Heart right ventricle (tissue), 16 donors: ENCODE measurements at regions not wholly inside any gene's neighbourhood (a gene's known extent, or its start where the extent isn't known, plus 50 kb on each side); places are given as distances from the start of the nearest gene placed in this dataset.

Source experiments
- ATAC-seq, 8 donors: fragments of 200-7000 bp; cut with Tn5 transposase; one replicate each; pipeline ENCODE4 v1.9.1; 2020; ENCODE audit warnings: mild to moderate bottlenecking in 8 of 8, moderate library complexity in 8 of 8, moderate number of reproducible peaks in 1 of 8
- DNase-seq, 2 donors: peaks; one replicate each; pipeline ENCODE4 v3.0.0-alpha.2; 2020
- H3K27ac ChIP-seq, 10 donors: fragments of 200-600 bp; sonication (generic) in 2 of 10; one replicate each; pipeline versions ENCODE4 v1.5.0 to v1.8.0; 2020 to 2022; ENCODE audit warnings: mild to moderate bottlenecking in 3 of 10
- H3K27me3 ChIP-seq, 7 donors: fragments of 200-600 bp; one replicate each; pipeline ENCODE4 v1.8.0; 2021 to 2022; ENCODE audit warnings: mild to moderate bottlenecking in 2 of 7
- H3K36me3 ChIP-seq, 9 donors: fragments of 200-600 bp; sonication (generic) in 1 of 9; one replicate each; pipeline versions ENCODE4 v1.5.0 to v1.8.0; 2020 to 2022; ENCODE audit warnings: mild to moderate bottlenecking in 2 of 9
- H3K4me1 ChIP-seq, 9 donors: fragments of 200-600 bp; sonication (generic) in 1 of 9; one replicate each; pipeline versions ENCODE4 v1.5.0 to v1.8.0; 2020 to 2022; ENCODE audit warnings: mild to moderate bottlenecking in 4 of 9
- H3K4me3 ChIP-seq, 10 donors: fragments of 200-600 bp; sonication (generic) in 2 of 10; one replicate each; pipeline versions ENCODE4 v1.5.0 to v1.8.0; 2020 to 2022; ENCODE audit warnings: mild to moderate bottlenecking in 7 of 10, moderate library complexity in 2 of 10
- H3K9me3 ChIP-seq, 11 donors: fragments of 200-600 bp in 10 of 11; sonication (generic) in 2 of 11; one replicate each; pipeline versions ENCODE4 v1.5.0 to v1.8.0; 2013 to 2022; ENCODE audit warnings: mild to moderate bottlenecking in 2 of 11, control low read depth in 1 of 11, moderate library complexity in 1 of 11
- CTCF ChIP-seq, 9 donors: fragments of 200-600 bp; sonication (generic) in 2 of 9; IDR thresholded peaks; one replicate each; pipeline versions ENCODE4 v1.5.0 to v1.8.0; 2021 to 2022; ENCODE audit warnings: antibody characterized with exemption in 9 of 9, mild to moderate bottlenecking in 5 of 9, moderate library complexity in 1 of 9
- WGBS, 2 donors: extraction: QIAGEN DNeasy Blood & Tissue Kit; methylation state at CpG; one replicate each; pipeline ENCODE4 v1.1.7; 2013; ENCODE audit warnings: inconsistent platforms in 1 of 2; 5-methylcytosine and 5-hydroxymethylcytosine counted together
- intact Hi-C, 10 donors: fragments of 100-400 bp; cut with DNase I; formaldehyde crosslinking; loops; one replicate each; pipeline versions ENCODE4 v1.11.1 to v1.14.2; 2022
- donor health status: Arrhythmogenic right ventricular cardiomyopathy.
- donor health status: ischemic (EF 13 %, LVEDD 7.1; RV severe dilation, severe dysfunction).
- donor health status: healthy with polysubstance abuse.
- donor health status: DM: no; HTN: yes; CAD: no.
- donor health status: DM: no; HTN: no; CAD: no.
- donor health status: ischemic (EF 25% LVEDD 6.9; RV normal size, moderate dysfunction).
- donor health status: ischemic (EF 25% LVEDD 5.7; RV mildly dilated, moderate dysfunction).
- donor health status: healthy.
- donor health status: DM: yes; HTN: yes; CAD: no.
- donor health status: Ischemic cardiomyopathy.
- donor health status: ischemic (EF 35%, LVEDD 5.7; RV mildly dilated, moderate dysfunction).
- donor health status: nonischemic (EF 11% LVEDD 7.7; RV severe dilation, severe dysfunction).
- donor health status: DM: yes; HTN: yes; CAD: no.
- donor health status: PGD.
- donor health status: ischemic (EF 29% LVEDD 5.4; RV normal size, mild dysfunction).
- donor health status: nonischemic (EF 23%, LVEDD 6.1; RV moderate dilation, normal function).

- Histone ChIP-seq H3K27ac (no peak overlapping the region), H3K36me3 (no peaks in the 10 kb centered on the region), H3K4me1 (peaks cover 0 to 7% (median 0%) of the 10 kb centered on the region in 9 donors), H3K27me3 (no peaks in the 10 kb centered on the region), H3K9me3 (no peaks in the 10 kb centered on the region), H3K4me3 (no peak overlapping the region)
- intact Hi-C loops = no loop called here
- no peak for TF ChIP-seq CTCF (IDR thresholded peaks at IDR 0.05)
- no peak for ATAC-seq
- no peak for DNase-seq
- 96 to 97% methylated on average over 8 of the region's 8 CpGs for WGBS, 2 donors
These were observed 983.9 kb downstream of the CDH11 start for GRCh38 chr16:64138006-64138405.

GRCh38 chr16:64136743-64137142 lies 985.1 kb downstream of the CDH11 start:
- 87 to 89% methylated on average over 3 of the region's 3 CpGs for WGBS, 2 donors
- intact Hi-C loops = no loop called here
- no peak for DNase-seq
- ATAC-seq = no peak
- Histone ChIP-seq H3K4me1 (peaks cover 0 to 13% (median 0%) of the 10 kb centered on the region in 9 donors), H3K27me3 (no peaks in the 10 kb centered on the region), H3K4me3 (no peak overlapping the region), H3K27ac (no peak overlapping the region), H3K9me3 (no peaks in the 10 kb centered on the region), H3K36me3 (no peaks in the 10 kb centered on the region)
- TF ChIP-seq CTCF (IDR thresholded peaks at IDR 0.05) = no peak

- no peak for TF ChIP-seq CTCF (IDR thresholded peaks at IDR 0.05)
- WGBS, 2 donors = 97 to 100% methylated on average over 1 of the region's 1 CpG
- no peak for DNase-seq
These were observed 985.5 kb downstream of the CDH11 start for GRCh38 chr16:64136314-64136713.

GRCh38 chr16:64133366-64133765 lies 988.5 kb downstream of the CDH11 start:
- no peak overlapping the region for H3K4me3 ChIP-seq
- ATAC-seq = no peak
- peaks cover 0 to 13% (median 0%) of the 10 kb centered on the region in 9 donors for H3K4me1 ChIP-seq
- H3K27ac ChIP-seq = peak overlapping the region in 1 of 10 donors; percentile 4
- no peaks in the 10 kb centered on the region for H3K36me3 ChIP-seq
- intact Hi-C loops = no loop called here
- no peaks in the 10 kb centered on the region for H3K9me3 ChIP-seq
- peak in 1 of 2 donors; percentile 11 for DNase-seq
- no peaks in the 10 kb centered on the region for H3K27me3 ChIP-seq
- 33 to 52% methylated on average over 2 of the region's 2 CpGs for WGBS, 2 donors
- no peak for TF ChIP-seq CTCF (IDR thresholded peaks at IDR 0.05)

More at GRCh38 chr16:64136314-64136713, 985.5 kb downstream of the CDH11 start:
- intact Hi-C loops = no loop called here
- no peaks in the 10 kb centered on the region for H3K9me3 ChIP-seq
- no peaks in the 10 kb centered on the region for H3K27me3 ChIP-seq
- H3K4me3 ChIP-seq = no peak overlapping the region
- no peaks in the 10 kb centered on the region for H3K36me3 ChIP-seq
- H3K27ac ChIP-seq = no peak overlapping the region
- ATAC-seq = no peak
- H3K4me1 ChIP-seq = peaks cover 0 to 13% (median 0%) of the 10 kb centered on the region in 9 donors
